HG02970 (cell line): ENCODE measurements at regions not wholly inside any gene's neighbourhood (a gene's known extent, or its start where the extent isn't known, plus 50 kb on each side); places are given as distances from the start of the nearest gene placed in this dataset.
"Not testable (repeated sequence)": the region's sequence is repeated elsewhere in the genome, so short reads cannot be mapped to it uniquely, and the experiment has no call there.

ENCODE experiments used
- ATAC-seq: cut with Tn5 transposase; IDR thresholded peaks from one replicate; pipeline ENCODE4 v1.9.1; 2021; ENCODE audit warnings: mild to moderate bottlenecking, moderate library complexity, moderate number of reproducible peaks; ENCODE audit not compliant: unreplicated experiment, low FRiP score

GRCh38 chr1:82110366-82111254 is 309.9 kb downstream of the ADGRL2 start:
- no peak for ATAC-seq

- no peak for ATAC-seq
These were observed 308.1 kb downstream of the ADGRL2 start for GRCh38 chr1:82108843-82109242.

GRCh38 chr1:82106672-82107071 is 305.9 kb downstream of the ADGRL2 start:
- no peak for ATAC-seq

GRCh38 chr1:82099170-82099569 is 298.4 kb downstream of the ADGRL2 start:
- ATAC-seq: no peak

- ATAC-seq: no peak
These were observed 293.4 kb downstream of the ADGRL2 start for GRCh38 chr1:82094136-82094535.

GRCh38 chr1:82091729-82092128 is 291.0 kb downstream of the ADGRL2 start:
- ATAC-seq: no peak

- ATAC-seq: no peak
These were observed 290.5 kb downstream of the ADGRL2 start for GRCh38 chr1:82091265-82091664.

- no peak for ATAC-seq
These were observed 289.4 kb downstream of the ADGRL2 start for GRCh38 chr1:82090104-82090503.

- ATAC-seq: no peak
These were observed 286.0 kb downstream of the ADGRL2 start for GRCh38 chr1:82086739-82087138.

GRCh38 chr1:82079607-82080006 is 278.9 kb downstream of the ADGRL2 start:
- no peak for ATAC-seq

GRCh38 chr1:82073659-82074058 is 272.9 kb downstream of the ADGRL2 start:
- no peak for ATAC-seq

GRCh38 chr1:82073071-82073470 is 272.3 kb downstream of the ADGRL2 start:
- no peak for ATAC-seq

- ATAC-seq: no peak
These were observed 265.2 kb downstream of the ADGRL2 start for GRCh38 chr1:82065916-82066315.

- no peak for ATAC-seq
These were observed 264.0 kb downstream of the ADGRL2 start for GRCh38 chr1:82064691-82065090.

- ATAC-seq: no peak
These were observed 261.5 kb downstream of the ADGRL2 start for GRCh38 chr1:82062206-82062605.

- ATAC-seq: no peak
These were observed 259.2 kb downstream of the ADGRL2 start for GRCh38 chr1:82059959-82060358.

GRCh38 chr1:82057011-82057410 is 256.3 kb downstream of the ADGRL2 start:
- no peak for ATAC-seq

- not testable (repeated sequence) for ATAC-seq
These were observed 254.6 kb downstream of the ADGRL2 start for GRCh38 chr1:82055375-82055774.

GRCh38 chr1:82052563-82052962 is 251.8 kb downstream of the ADGRL2 start:
- no peak for ATAC-seq

- no peak for ATAC-seq
These were observed 247.9 kb downstream of the ADGRL2 start for GRCh38 chr1:82048596-82048995.

GRCh38 chr1:82045221-82045620 is 244.5 kb downstream of the ADGRL2 start:
- ATAC-seq: no peak

GRCh38 chr1:82044536-82044935 is 243.8 kb downstream of the ADGRL2 start:
- no peak for ATAC-seq
